SKM-1 (cell line): ENCODE measurements at regions not wholly inside any gene's neighbourhood (a gene's known extent, or its start where the extent isn't known, plus 50 kb on each side); places are given as distances from the start of the nearest gene placed in this dataset.

Source experiments
- DNase-seq: peaks from one replicate; lab custom pipeline; 2025; ENCODE audit not compliant: unreplicated experiment; lab: John Stamatoyannopoulos, UW

- DNase-seq: no peak
Measured at GRCh38 chr12:63090716-63091115, 60.3 kb downstream of the AVPR1A start.

DNA sequence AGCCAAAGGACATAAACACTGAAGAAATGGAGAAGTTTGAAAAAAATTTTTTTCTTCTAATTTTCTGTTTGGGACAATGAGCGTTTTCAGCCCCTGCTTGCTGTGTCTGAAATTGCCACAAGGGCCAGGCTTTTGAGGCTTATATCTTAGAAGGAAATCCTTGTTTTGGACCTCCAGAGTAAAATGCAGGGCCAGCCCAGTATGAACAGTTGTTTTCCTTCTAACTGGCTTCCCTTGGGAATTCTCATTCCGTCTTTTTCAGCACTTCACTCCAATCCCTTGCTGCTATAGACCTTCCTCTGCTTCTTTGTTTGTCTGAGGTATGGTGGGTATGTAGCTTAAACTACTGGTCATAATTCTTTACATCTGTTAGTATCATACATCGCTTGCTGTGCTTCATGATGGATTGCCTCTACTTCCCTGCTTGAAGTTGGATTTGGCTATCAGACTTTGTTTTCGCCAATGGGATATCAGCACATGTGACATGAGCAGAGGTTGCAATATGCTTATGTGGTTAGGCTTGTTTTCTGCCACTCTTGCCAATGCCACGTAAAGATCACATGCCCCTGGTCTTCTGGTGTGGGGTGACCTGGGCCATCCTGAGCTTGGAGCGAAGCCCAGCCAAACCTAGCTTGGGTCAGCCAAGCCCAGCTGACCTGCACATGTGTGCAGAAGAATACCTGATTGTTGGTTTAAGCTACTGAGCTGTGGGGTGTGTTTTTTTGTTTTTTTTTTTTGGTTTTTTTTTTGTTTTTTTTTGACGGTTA is 64.7 kb downstream of the AVPR1A start:
- DNase-seq: no peak

GRCh38 chr12:63085120-63085519 is 65.9 kb downstream of the AVPR1A start:
- DNase-seq: no peak

DNA sequence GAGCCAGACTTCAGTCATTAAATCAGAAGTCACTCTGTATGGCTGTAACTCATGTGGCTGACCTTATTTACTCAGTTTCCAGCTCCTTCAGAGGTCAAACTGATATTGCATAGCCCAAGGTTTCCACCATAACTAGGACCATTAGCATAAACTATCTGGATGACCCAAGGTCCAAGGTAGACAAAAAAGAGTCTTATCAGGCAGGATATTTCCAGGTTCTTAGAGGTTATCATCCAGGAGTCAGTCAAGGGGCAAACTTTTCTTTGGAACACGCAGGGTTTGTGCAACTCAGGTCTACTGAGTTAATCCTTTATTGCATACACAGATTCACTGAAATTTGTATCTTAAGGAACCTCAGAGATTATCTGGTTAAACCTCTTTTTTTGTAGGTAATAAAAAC is 66.5 kb downstream of the AVPR1A start:
- DNase-seq: no peak

DNA sequence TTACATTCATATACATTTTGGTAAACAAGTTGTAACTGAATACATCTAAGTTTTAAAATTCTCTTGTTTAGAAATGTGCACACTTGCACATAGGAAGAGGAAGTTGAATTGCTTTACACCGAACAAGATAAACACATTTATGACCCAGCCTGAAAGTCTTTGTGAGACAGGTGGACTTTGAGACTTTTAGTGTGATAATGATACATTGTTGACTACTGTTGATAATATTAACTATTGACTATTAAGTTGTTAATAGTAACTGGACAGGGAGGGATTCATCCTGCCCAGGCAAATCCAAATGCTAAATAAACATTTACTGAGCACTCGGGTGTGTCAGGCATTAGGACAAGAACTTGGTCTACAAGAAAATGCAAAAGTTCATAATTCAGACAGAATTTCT is 68.0 kb downstream of the AVPR1A start:
- DNase-seq: no peak

- DNase-seq: no peak
Measured at GRCh38 chr12:63079791-63080502, 71.1 kb downstream of the AVPR1A start.

GRCh38 chr12:63078906-63079305 is 72.1 kb downstream of the AVPR1A start:
- DNase-seq: no peak

- no peak for DNase-seq
Measured at GRCh38 chr12:63075376-63076060, 75.5 kb downstream of the AVPR1A start.

DNA sequence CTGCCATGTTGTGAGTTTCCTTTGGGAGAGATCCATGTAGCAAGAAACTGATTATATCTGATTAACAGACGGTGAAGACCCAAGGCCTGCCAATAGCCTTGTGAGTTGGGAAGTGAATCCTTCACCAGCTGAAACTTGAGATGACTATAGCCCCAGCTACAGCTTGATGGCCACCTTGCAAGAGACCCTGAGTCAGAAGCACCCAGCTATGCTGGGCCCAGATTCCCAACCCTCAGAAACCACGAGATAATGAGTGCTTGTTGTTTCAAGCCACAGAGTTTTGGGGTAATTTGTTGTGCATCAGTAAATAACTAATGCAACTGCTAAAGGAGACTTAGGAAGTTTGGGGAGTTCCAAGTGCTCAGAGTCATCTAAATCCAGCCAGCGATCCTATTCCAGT is 80.3 kb downstream of the AVPR1A start:
- DNase-seq: no peak

- DNase-seq: no peak
Measured at GRCh38 chr12:63069860-63070617, 81.0 kb downstream of the AVPR1A start.

DNA sequence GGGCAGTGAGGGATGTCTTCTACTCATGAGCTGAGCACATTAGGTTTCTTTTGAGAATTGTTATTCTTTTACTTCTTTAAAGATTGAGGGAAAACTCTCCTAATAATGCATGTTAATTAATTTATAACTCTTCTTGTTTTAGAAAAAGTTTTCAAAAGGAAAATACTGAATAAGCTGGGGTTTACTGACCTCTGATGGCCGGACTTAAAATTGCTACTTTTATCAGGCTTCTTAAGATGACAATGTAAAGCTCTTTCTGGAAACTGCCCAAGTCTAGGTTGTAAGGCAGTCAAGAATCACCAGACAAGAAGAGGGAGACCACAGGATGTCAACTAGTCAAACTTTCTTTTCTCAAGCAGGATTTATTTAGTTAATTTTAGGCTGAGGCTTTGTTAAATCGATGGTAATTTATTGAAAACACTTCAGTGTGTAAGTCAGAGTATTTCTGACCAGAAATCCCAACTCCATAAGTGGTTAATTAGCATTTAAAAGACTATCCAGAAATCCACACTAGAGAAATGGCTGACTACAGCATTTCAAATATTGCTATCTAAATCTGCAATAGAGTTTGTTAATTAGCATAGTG is 82.1 kb downstream of the AVPR1A start:
- DNase-seq: peak; percentile 0

GRCh38 chr12:63066782-63067181 is 84.2 kb downstream of the AVPR1A start:
- no peak for DNase-seq

DNA sequence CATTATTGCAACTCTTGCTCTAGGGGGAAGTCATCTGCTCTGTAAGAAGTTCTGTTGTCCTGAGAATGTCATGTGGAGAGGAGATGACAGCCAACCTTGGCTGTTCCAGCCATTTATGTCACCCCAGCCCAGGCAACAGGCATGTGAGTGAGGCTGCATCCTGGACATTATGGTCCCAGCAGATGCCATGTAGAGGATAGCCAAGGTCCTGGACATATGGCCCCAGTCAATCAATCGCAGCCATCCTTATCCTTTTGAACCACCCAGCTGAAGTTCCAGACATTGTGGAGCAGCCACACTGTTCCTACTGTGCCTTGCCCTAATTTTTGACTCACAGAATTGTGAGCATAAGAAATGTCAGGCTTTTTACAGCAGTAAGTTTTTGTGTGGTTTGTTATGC is 84.9 kb downstream of the AVPR1A start:
- no peak for DNase-seq

DNA sequence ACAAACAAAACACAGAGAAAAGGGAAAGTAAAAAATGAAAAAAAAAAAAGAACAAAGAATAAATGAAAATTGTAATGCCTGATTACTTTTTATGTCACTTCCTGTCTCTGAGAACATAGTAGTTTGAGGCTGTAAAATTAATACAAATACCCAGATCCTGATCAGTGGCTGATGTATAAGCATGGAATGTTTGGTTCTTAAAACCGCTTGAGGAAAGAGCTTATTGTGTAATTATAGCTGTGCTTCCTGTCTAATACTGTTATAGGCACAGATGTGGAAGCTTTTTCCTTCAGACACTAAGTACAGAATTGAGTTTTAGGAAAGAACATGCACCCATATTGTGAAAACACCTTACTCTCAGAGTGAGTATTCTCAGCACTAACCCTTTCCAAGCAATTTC is 86.9 kb downstream of the AVPR1A start:
- DNase-seq: no peak

- no peak for DNase-seq
Measured at GRCh38 chr12:63056649-63057048, 94.4 kb downstream of the AVPR1A start.

DNA sequence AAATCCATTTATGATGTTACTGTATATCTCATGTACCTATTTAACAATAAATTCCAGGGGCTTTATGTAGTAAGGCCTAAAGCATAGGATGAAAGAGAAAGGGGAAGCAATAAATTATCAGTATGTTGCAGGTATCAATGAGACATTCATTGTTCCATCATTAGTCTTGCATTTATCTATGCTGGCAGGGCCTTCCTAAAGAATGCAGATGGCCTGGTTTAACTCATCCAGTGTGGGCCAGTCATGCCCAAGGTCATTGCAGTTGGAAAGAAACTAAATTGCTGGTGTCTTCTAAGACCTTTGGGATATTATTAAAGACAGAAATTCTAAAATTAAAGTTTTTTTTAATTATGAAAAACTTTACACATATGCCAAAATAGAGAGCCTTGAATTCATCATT is 98.3 kb downstream of the AVPR1A start:
- no peak for DNase-seq

DNA sequence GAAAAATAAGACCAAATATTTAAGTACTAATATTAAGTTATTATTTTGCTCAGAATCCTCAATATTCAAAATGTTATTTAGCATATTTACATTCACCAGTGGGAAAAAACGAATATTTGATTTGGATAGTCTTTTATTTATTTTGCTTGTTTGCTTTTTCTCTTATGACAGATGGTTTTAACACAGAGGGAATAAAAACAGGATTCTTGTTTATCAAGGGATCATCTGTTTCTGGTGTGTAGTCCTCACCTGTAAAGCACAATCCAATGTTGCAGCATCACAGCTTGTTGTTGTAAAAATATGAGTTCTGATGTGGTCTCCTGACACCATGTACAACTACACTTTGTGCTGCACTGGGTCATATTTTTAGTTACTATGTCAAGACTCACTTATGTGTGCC is 103.9 kb downstream of the AVPR1A start:
- no peak for DNase-seq

DNA sequence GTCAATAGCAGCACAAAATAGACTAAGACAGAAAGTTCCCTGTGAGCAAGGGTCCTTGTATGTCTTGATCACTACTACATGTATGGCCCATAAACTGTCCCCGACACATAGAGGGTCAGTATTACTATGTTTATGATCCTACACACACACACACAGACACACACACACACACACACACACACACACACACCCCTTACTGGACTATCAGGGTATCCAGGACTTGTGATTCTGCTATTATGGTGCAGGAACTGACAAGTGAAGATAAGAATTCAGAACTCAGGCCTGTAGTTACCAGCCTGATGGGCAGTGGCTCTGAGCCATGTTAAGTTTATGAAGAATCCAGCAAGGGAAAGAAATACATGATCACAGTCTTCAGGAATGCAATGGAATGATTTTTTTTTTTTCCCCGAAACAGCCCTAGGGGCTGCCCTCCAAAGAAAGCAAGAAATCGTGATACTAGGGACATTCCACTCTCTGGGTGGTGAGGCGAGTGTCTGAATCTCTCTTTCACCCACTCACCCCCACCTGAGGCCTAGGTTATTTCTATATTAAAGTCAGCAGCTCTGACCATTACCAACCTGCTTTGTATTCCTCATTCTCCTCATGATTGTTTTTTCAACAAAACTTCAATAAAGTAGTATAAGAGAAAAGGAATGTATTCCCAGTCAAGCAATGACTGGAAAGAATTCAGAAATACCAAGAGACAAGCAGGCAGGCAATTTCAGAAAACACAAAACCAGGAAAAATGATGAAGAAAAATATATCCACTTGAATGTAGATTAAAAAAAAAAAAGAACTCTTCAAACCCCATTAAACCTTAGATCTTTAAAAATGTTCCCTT is 105.8 kb downstream of the AVPR1A start:
- DNase-seq: no peak

DNA sequence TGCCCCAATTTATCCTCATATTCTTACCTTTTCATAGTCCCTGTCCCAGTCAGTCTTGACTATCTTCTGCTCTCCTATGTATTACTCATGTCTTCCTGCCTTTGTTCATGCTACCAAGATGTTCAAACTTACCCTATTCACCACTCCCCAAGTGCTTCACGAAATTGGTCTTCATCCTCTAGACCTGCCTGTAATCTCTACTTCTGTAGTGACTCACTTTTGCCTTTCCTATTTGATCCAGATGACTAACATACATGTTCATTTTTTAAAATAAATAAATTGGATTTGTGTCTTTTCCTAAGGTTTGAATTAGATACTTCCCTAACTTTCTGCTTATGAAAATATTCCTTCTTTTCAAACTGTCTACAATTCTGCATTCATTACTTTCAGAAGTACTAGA is 107.7 kb upstream of the PPM1H start:
- DNase-seq: no peak

- no peak for DNase-seq
Measured at GRCh38 chr12:63041601-63042000, 106.7 kb upstream of the PPM1H start.
